Liver (tissue), 8 donors: ENCODE measurements at regions not wholly inside any gene's neighbourhood (a gene's known extent, or its start where the extent isn't known, plus 50 kb on each side); places are given as distances from the start of the nearest gene placed in this dataset.
A peak's percentile ranks its signal among the peaks of the same experiment; 100 is the strongest.

ENCODE experiments used
- DNase-seq: peaks from one replicate; pipeline ENCODE4 v3.0.0-alpha.2; 2017; ENCODE audit warnings: low spot score
- H3K27ac ChIP-seq, 2 donors: one replicate each; pipeline ENCODE4 v1.7.0; 2013; ENCODE audit warnings: inconsistent platforms in 2 of 2, low read length in 2 of 2, control low read depth in 1 of 2, low read depth in 1 of 2, mild to moderate bottlenecking in 1 of 2
- H3K27me3 ChIP-seq, 4 donors: one replicate each; pipeline versions ENCODE4 v1.6.1 to v1.7.0; 2013; ENCODE audit warnings: low read length in 3 of 4, inconsistent platforms in 1 of 4, mild to moderate bottlenecking in 1 of 4, moderate library complexity in 1 of 4; ENCODE audit not compliant: control insufficient read depth in 4 of 4, insufficient read depth in 4 of 4
- H3K36me3 ChIP-seq, 4 donors: one replicate each; pipeline versions ENCODE4 v1.6.1 to v1.7.0; 2013; ENCODE audit warnings: low read length in 3 of 4, mild to moderate bottlenecking in 3 of 4, low read depth in 1 of 4, moderate library complexity in 1 of 4; ENCODE audit not compliant: control insufficient read depth in 4 of 4, insufficient read depth in 3 of 4
- H3K4me1 ChIP-seq, 4 donors: one replicate each; pipeline versions ENCODE4 v1.6.1 to v1.7.0; 2013; ENCODE audit warnings: low read length in 3 of 4, mild to moderate bottlenecking in 3 of 4, moderate library complexity in 1 of 4; ENCODE audit not compliant: control insufficient read depth in 4 of 4, insufficient read depth in 4 of 4
- H3K4me3 ChIP-seq, 3 donors: one replicate each; pipeline versions ENCODE4 v1.6.1 to v1.7.0; 2013; ENCODE audit warnings: low read length in 3 of 3, control low read depth in 1 of 3, low read depth in 1 of 3, mild to moderate bottlenecking in 1 of 3
- H3K9ac ChIP-seq, 2 donors: one replicate each; pipeline ENCODE4 v1.7.0; 2013; ENCODE audit warnings: low read length in 2 of 2, mild to moderate bottlenecking in 2 of 2, moderate library complexity in 2 of 2, control low read depth in 1 of 2, low read depth in 1 of 2
- H3K9me3 ChIP-seq, 4 donors: one replicate each; pipeline versions ENCODE4 v1.6.1 to v1.7.0; 2013; ENCODE audit warnings: low read length in 3 of 4; ENCODE audit not compliant: control insufficient read depth in 4 of 4
- CTCF ChIP-seq: fragments of 150-350 bp; IDR thresholded peaks from 2 replicates; pipeline ENCODE4 v1.5.1; 2017; ENCODE audit warnings: improper control_type of control experiment, low read depth, low read length; ENCODE audit not compliant: missing input control
- EGR1 ChIP-seq, 2 donors: IDR thresholded peaks; 2 replicates each; pipeline ENCODE4 v1.6.1; 2016 to 2018; ENCODE audit warnings: antibody characterized with exemption in 2 of 2, low read depth in 2 of 2
- FOXA1 ChIP-seq: IDR thresholded peaks from 2 replicates; pipeline ENCODE4 v1.6.1; 2016; ENCODE audit warnings: antibody characterized with exemption
- FOXA2 ChIP-seq: IDR thresholded peaks from 2 replicates; pipeline ENCODE4 v1.6.1; 2016; ENCODE audit warnings: antibody characterized with exemption
- GABPA ChIP-seq, 2 donors: IDR thresholded peaks in 1 of 2; conservative IDR thresholded peaks in 1 of 2; 2 replicates each; pipeline ENCODE4 v1.6.1; 2016; ENCODE audit warnings: antibody characterized with exemption in 2 of 2, mild to moderate bottlenecking in 1 of 2, moderate library complexity in 1 of 2
- HNF4A ChIP-seq, 2 donors: conservative IDR thresholded peaks; 2 replicates each; pipeline ENCODE4 v1.6.1; 2016; ENCODE audit warnings: antibody characterized with exemption in 2 of 2, mild to moderate bottlenecking in 2 of 2
- HNF4G ChIP-seq: IDR thresholded peaks from 2 replicates; pipeline ENCODE4 v1.6.1; 2016; ENCODE audit warnings: antibody characterized with exemption
- JUND ChIP-seq, 2 donors: IDR thresholded peaks; 2 replicates each; pipeline ENCODE4 v1.6.1; 2016; ENCODE audit warnings: antibody characterized with exemption in 2 of 2
- MAX ChIP-seq: IDR thresholded peaks from 2 replicates; pipeline ENCODE4 v1.6.1; 2016; ENCODE audit warnings: antibody characterized with exemption
- NR2F2 ChIP-seq: IDR thresholded peaks from 2 replicates; pipeline ENCODE4 v1.6.1; 2016; ENCODE audit warnings: antibody characterized with exemption
- RAD21 ChIP-seq, 2 donors: IDR thresholded peaks; 2 replicates each; pipeline ENCODE4 v1.6.1; 2016; ENCODE audit warnings: antibody characterized with exemption in 2 of 2, mild to moderate bottlenecking in 2 of 2
- REST ChIP-seq: IDR thresholded peaks from 2 replicates; pipeline ENCODE4 v1.6.1; 2016; ENCODE audit warnings: antibody characterized with exemption, mild to moderate bottlenecking
- RXRA ChIP-seq, 2 donors: IDR thresholded peaks; 2 replicates each; pipeline ENCODE4 v1.6.1; 2017 to 2018; ENCODE audit warnings: antibody characterized with exemption in 2 of 2, mild to moderate bottlenecking in 1 of 2
- SP1 ChIP-seq: IDR thresholded peaks from 2 replicates; pipeline ENCODE4 v1.6.1; 2018; ENCODE audit warnings: antibody characterized with exemption, mild to moderate bottlenecking
- TAF1 ChIP-seq: conservative IDR thresholded peaks from 2 replicates; pipeline ENCODE4 v1.6.1; 2016; ENCODE audit warnings: antibody characterized with exemption, mild to moderate bottlenecking
- YY1 ChIP-seq: IDR thresholded peaks from 2 replicates; pipeline ENCODE4 v1.6.1; 2016; ENCODE audit warnings: antibody characterized with exemption, mild to moderate bottlenecking
- ZBTB33 ChIP-seq: IDR thresholded peaks from 2 replicates; pipeline ENCODE4 v1.6.1; 2016; ENCODE audit warnings: antibody characterized with exemption
- WGBS: extraction: QIAGEN DNeasy Blood & Tissue Kit; methylation state at CpG from one replicate; pipeline ENCODE4 v1.1.7; 2013; 5-methylcytosine and 5-hydroxymethylcytosine counted together
- TF ChIP-seq, protein P1 (sequence below): IDR thresholded peaks from 2 replicates; pipeline ENCODE4 v1.6.1; 2016; ENCODE audit warnings: antibody characterized with exemption
- donor health status: healthy.
- donor health status: healthy.
- donor health status: healthy.
- donor health status: healthy.
- donor health status: healthy.

DNA sequence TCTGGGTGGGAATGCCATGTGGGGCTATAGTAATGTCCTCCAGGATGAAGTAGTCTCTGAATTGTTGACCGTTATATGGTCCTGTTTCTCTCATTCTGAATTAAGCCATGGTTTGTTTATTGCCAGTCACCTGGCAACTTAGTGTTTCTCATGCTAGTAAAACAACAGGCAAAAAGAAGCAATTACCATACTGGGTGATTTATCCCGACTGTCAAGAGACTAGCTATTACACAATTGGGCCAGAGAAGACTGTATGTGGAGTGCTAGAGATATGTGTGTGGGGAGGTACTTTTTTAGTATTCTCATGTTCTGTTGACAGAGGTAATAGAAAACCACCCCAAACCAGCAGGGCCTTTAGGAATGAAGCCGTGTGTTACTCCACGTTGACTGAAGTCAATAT is 258.2 kb downstream of the TDRD3 start:
- TF ChIP-seq FOXA2 = no peak
- TF ChIP-seq ZBTB33 = no peak
- no peak for TF ChIP-seq NR2F2
- no peak for TF ChIP-seq GABPA (IDR thresholded peaks at IDR 0.05 in 1 of 2, conservative IDR thresholded peaks at IDR 0.05 in 1 of 2)
- WGBS = 55% methylated on average over 4 of the region's 4 CpGs

GRCh38 chr13:60654415-60654814 is 257.4 kb downstream of the TDRD3 start:
- no peak for TF ChIP-seq FOXA1
- TF ChIP-seq RAD21 (IDR thresholded peaks at IDR 0.05) = peak; percentile 67 to 70
- no peak for TF ChIP-seq EGR1 (IDR thresholded peaks at IDR 0.05; ENCODE audit: low read depth in 2 of 2)
- TF ChIP-seq YY1 = no peak
- TF ChIP-seq CTCF = peak; percentile 23
- no peak for TF ChIP-seq ZBTB33
- no peak for TF ChIP-seq SP1
- no peak for TF ChIP-seq MAX
- no peak for TF ChIP-seq JUND (IDR thresholded peaks at IDR 0.05)
- no peak for TF ChIP-seq GABPA (IDR thresholded peaks at IDR 0.05 in 1 of 2, conservative IDR thresholded peaks at IDR 0.05 in 1 of 2)
- no peak for TF ChIP-seq REST
- TF ChIP-seq HNF4G = no peak
- TF ChIP-seq RXRA (IDR thresholded peaks at IDR 0.05) = no peak
- TF ChIP-seq TAF1 = no peak
- TF ChIP-seq HNF4A (conservative IDR thresholded peaks at IDR 0.05) = peak; percentile 46
- no peak for TF ChIP-seq NR2F2
- no peak for TF ChIP-seq FOXA2
- TF ChIP-seq, protein P1, sequence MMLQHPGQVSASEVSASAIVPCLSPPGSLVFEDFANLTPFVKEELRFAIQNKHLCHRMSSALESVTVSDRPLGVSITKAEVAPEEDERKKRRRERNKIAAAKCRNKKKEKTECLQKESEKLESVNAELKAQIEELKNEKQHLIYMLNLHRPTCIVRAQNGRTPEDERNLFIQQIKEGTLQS = no peak
- no peaks in the 10 kb centered on the region for H3K36me3 ChIP-seq
- H3K27ac ChIP-seq = no peak overlapping the region
- no peaks in the 10 kb centered on the region for H3K4me1 ChIP-seq
- 11% methylated on average over 1 of the region's 1 CpG for WGBS
- no peaks in the 10 kb centered on the region for H3K9me3 ChIP-seq
- H3K9ac ChIP-seq = no peak overlapping the region
- no peak for DNase-seq
- no peaks in the 10 kb centered on the region for H3K27me3 ChIP-seq
- H3K4me3 ChIP-seq = no peak overlapping the region

More for the DNA sequence above, 258.2 kb downstream of the TDRD3 start:
- Histone ChIP-seq H3K27ac (no peak overlapping the region), H3K4me1 (no peaks in the 10 kb centered on the region), H3K36me3 (no peaks in the 10 kb centered on the region), H3K9ac (no peak overlapping the region), H3K4me3 (no peak overlapping the region), H3K27me3 (no peaks in the 10 kb centered on the region), H3K9me3 (no peaks in the 10 kb centered on the region)
- DNase-seq = no peak
